CD14-positive monocyte (primary cell): ENCODE measurements at regions not wholly inside any gene's neighbourhood (a gene's known extent, or its start where the extent isn't known, plus 50 kb on each side); places are given as distances from the start of the nearest gene placed in this dataset.

Source experiments
- DNase-seq, 3 donors: peaks; one replicate each; pipeline ENCODE4 v3.0.0-alpha.2; 2011 to 2022
- H2AFZ ChIP-seq: 2 replicates; pipeline ENCODE4 v1.6.0; 2012; ENCODE audit warnings: mild to moderate bottlenecking, low read depth, low read length, inconsistent platforms; ENCODE audit not compliant: insufficient read depth, poor library complexity, severe bottlenecking
- H3K27ac ChIP-seq, 2 donors: 1 replicate in 1 of 2; 2 replicates in 1 of 2; pipeline ENCODE4 v1.5.1; 2012 to 2013; ENCODE audit warnings: low read length in 2 of 2, control low read depth in 1 of 2, inconsistent platforms in 1 of 2, low read depth in 1 of 2, mild to moderate bottlenecking in 1 of 2
- H3K27me3 ChIP-seq, 2 donors: one replicate each; pipeline versions ENCODE4 v1.6.0 to v1.6.1; 2011 to 2013; ENCODE audit warnings: low read length in 2 of 2; ENCODE audit not compliant: control insufficient read depth in 2 of 2, insufficient read depth in 2 of 2
- H3K36me3 ChIP-seq, 2 donors: replicated peaks in 1 of 2; 1 replicate in 1 of 2; 2 replicates in 1 of 2; pipeline versions ENCODE4 v1.5.1 to v1.6.1; 2012 to 2013; ENCODE audit warnings: low read length in 2 of 2, control low read depth in 1 of 2, inconsistent platforms in 1 of 2, mild to moderate bottlenecking in 1 of 2; ENCODE audit not compliant: insufficient read depth in 2 of 2, control insufficient read depth in 1 of 2
- H3K4me1 ChIP-seq, 2 donors: 1 replicate in 1 of 2; 2 replicates in 1 of 2; pipeline versions ENCODE4 v1.5.1 to v1.6.1; 2012 to 2013; ENCODE audit warnings: low read length in 2 of 2, control low read depth in 1 of 2, inconsistent platforms in 1 of 2, mild to moderate bottlenecking in 1 of 2, moderate library complexity in 1 of 2; ENCODE audit not compliant: insufficient read depth in 2 of 2, control insufficient read depth in 1 of 2
- H3K4me2 ChIP-seq: replicated peaks from 2 replicates; pipeline ENCODE3; 2012; ENCODE audit warnings: low read length, moderate library complexity, mild to moderate bottlenecking; ENCODE audit not compliant: poor library complexity, severe bottlenecking; ENCODE audit errors: extremely low read depth
- H3K4me3 ChIP-seq, 3 experiments: fragments of 200-600 bp in 1 of 3; sonication (generic) in 1 of 3; replicated peaks in 1 of 3; 1 replicate in 2 of 3; 2 replicates in 1 of 3; pipeline ENCODE4 v1.5.1; 2011 to 2013; ENCODE audit warnings: low read length in 3 of 3, mild to moderate bottlenecking in 3 of 3, control low read depth in 2 of 3, low read depth in 2 of 3, inconsistent platforms in 1 of 3, moderate library complexity in 1 of 3
- H3K79me2 ChIP-seq: 2 replicates; pipeline ENCODE4 v1.6.0; 2012; ENCODE audit warnings: mild to moderate bottlenecking, control low read depth, inconsistent platforms, low read length, moderate library complexity; ENCODE audit not compliant: insufficient read depth
- H3K9ac ChIP-seq: 2 replicates; pipeline ENCODE4 v1.6.0; 2017; ENCODE audit warnings: low read length, mild to moderate bottlenecking; ENCODE audit not compliant: insufficient read depth, poor library complexity, severe bottlenecking
- H3K9me3 ChIP-seq, 2 donors: replicated peaks in 1 of 2; 1 replicate in 1 of 2; 2 replicates in 1 of 2; pipeline versions ENCODE4 v1.5.1 to v1.6.1; 2012 to 2013; ENCODE audit warnings: low read length in 2 of 2, control low read depth in 1 of 2; ENCODE audit not compliant: control insufficient read depth in 1 of 2, insufficient read depth in 1 of 2
- H4K20me1 ChIP-seq: 2 replicates; pipeline ENCODE4 v1.6.0; 2012; ENCODE audit warnings: mild to moderate bottlenecking, low read length, control low read depth, moderate library complexity; ENCODE audit not compliant: insufficient read depth
- H3K27ac Mint-ChIP-seq, 7 donors: one replicate each; pipeline ENCODE4 v1.8.0; 2020; ENCODE audit warnings: mild to moderate bottlenecking in 7 of 7, mixed read lengths in 7 of 7, moderate library complexity in 6 of 7, inconsistent platforms in 2 of 7
- H3K27me3 Mint-ChIP-seq, 3 donors: one replicate each; pipeline ENCODE4 v1.8.0; 2021 to 2022; ENCODE audit warnings: low read depth in 3 of 3, mild to moderate bottlenecking in 3 of 3, mixed read lengths in 3 of 3, moderate library complexity in 3 of 3, inconsistent platforms in 1 of 3
- H3K36me3 Mint-ChIP-seq, 2 donors: one replicate each; pipeline ENCODE4 v1.8.0; 2020; ENCODE audit warnings: mixed read lengths in 2 of 2, inconsistent platforms in 1 of 2, mild to moderate bottlenecking in 1 of 2
- H3K4me1 Mint-ChIP-seq: one replicate; pipeline ENCODE4 v1.8.0; 2020; ENCODE audit warnings: mild to moderate bottlenecking, mixed read lengths
- H3K4me3 Mint-ChIP-seq, 2 donors: one replicate each; pipeline ENCODE4 v1.8.0; 2020; ENCODE audit warnings: mild to moderate bottlenecking in 2 of 2, mixed read lengths in 2 of 2, moderate library complexity in 1 of 2
- H3K9me3 Mint-ChIP-seq, 7 donors: one replicate each; pipeline ENCODE4 v1.8.0; 2020 to 2022; ENCODE audit warnings: mixed read lengths in 7 of 7, mild to moderate bottlenecking in 6 of 7, moderate library complexity in 6 of 7, inconsistent platforms in 2 of 7
- WGBS: methylation state at CpG from one replicate; pipeline ENCODE4 v1.1.5; 2013; ENCODE audit warnings: missing lambda C conversion rate; ENCODE audit not compliant: insufficient coverage; 5-methylcytosine and 5-hydroxymethylcytosine counted together
- intact Hi-C, 2 donors: fragments of 100-400 bp; cut with micrococcal nuclease; formaldehyde crosslinking; loops; one replicate each; pipeline versions ENCODE4 v1.15.0 to v1.15.1; 2023
- TF ChIP-seq, protein P1 (sequence below): fragments of 200-600 bp; IDR thresholded peaks from one replicate; pipeline ENCODE4 v1.8.0; 2022; ENCODE audit warnings: antibody characterized with exemption, mild to moderate bottlenecking

GRCh38 chr20:60400567-60400966 is 442.3 kb downstream of the CDH26 start:
- no CpG with 5 or more reads among the region's 1 CpG for WGBS
- no peaks in the 10 kb centered on the region for H3K36me3 Mint-ChIP-seq
- Histone ChIP-seq H3K4me3 (no peak overlapping the region), H3K4me1 (no peaks in the 10 kb centered on the region), H3K9me3 (no peaks in the 10 kb centered on the region), H3K4me2 (no peak overlapping the region), H4K20me1 (no peaks in the 10 kb centered on the region), H3K27me3 (no peaks in the 10 kb centered on the region), H3K9ac (no peak overlapping the region), H3K79me2 (no peaks in the 10 kb centered on the region), H3K27ac (no peak overlapping the region), H2AFZ (no peak overlapping the region), H3K36me3 (no peaks in the 10 kb centered on the region)
- H3K4me1 Mint-ChIP-seq: no peaks in the 10 kb centered on the region
- intact Hi-C loops: no loop called here
- no peak overlapping the region for H3K27ac Mint-ChIP-seq
- TF ChIP-seq, protein P1, sequence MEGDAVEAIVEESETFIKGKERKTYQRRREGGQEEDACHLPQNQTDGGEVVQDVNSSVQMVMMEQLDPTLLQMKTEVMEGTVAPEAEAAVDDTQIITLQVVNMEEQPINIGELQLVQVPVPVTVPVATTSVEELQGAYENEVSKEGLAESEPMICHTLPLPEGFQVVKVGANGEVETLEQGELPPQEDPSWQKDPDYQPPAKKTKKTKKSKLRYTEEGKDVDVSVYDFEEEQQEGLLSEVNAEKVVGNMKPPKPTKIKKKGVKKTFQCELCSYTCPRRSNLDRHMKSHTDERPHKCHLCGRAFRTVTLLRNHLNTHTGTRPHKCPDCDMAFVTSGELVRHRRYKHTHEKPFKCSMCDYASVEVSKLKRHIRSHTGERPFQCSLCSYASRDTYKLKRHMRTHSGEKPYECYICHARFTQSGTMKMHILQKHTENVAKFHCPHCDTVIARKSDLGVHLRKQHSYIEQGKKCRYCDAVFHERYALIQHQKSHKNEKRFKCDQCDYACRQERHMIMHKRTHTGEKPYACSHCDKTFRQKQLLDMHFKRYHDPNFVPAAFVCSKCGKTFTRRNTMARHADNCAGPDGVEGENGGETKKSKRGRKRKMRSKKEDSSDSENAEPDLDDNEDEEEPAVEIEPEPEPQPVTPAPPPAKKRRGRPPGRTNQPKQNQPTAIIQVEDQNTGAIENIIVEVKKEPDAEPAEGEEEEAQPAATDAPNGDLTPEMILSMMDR: no peak
- H3K9me3 Mint-ChIP-seq: peaks cover 0 to 7% (median 3%) of the 10 kb centered on the region in 7 donors
- DNase-seq: no peak
- no peak overlapping the region for H3K4me3 Mint-ChIP-seq
- H3K27me3 Mint-ChIP-seq: peaks cover 2 to 8% (median 2%) of the 10 kb centered on the region in 3 donors

- WGBS: 60% methylated on average over 1 of the region's 8 CpGs
- Mint-ChIP-seq H3K4me3 (no peak overlapping the region), H3K4me1 (no peaks in the 10 kb centered on the region), H3K36me3 (no peaks in the 10 kb centered on the region), H3K27me3 (peaks cover 2 to 6% (median 2%) of the 10 kb centered on the region in 3 donors), H3K9me3 (peaks cover 0 to 8% (median 3%) of the 10 kb centered on the region in 7 donors), H3K27ac (no peak overlapping the region)
- no peaks in the 10 kb centered on the region for H3K9me3 ChIP-seq
- H3K27ac ChIP-seq: no peak overlapping the region
- H3K36me3 ChIP-seq: no peaks in the 10 kb centered on the region
- intact Hi-C loops: no loop called here
- no peak overlapping the region for H3K4me3 ChIP-seq
- no peak overlapping the region for H3K4me2 ChIP-seq
- TF ChIP-seq, protein P1: no peak
- no peaks in the 10 kb centered on the region for H3K27me3 ChIP-seq
- H3K79me2 ChIP-seq: no peaks in the 10 kb centered on the region
- no peak overlapping the region for H3K9ac ChIP-seq
- H4K20me1 ChIP-seq: no peaks in the 10 kb centered on the region
- H2AFZ ChIP-seq: no peak overlapping the region
- H3K4me1 ChIP-seq: no peaks in the 10 kb centered on the region
- DNase-seq: no peak
Measured at GRCh38 chr20:60402189-60403058, 444.2 kb downstream of the CDH26 start.
